BLaER1 treated with 17β-estradiol and CSF1 and Interleukin-3, amounts not matched to agents 10 nM and 100 nM (cell line): ENCODE measurements at regions not wholly inside any gene's neighbourhood (a gene's known extent, or its start where the extent isn't known, plus 50 kb on each side); places are given as distances from the start of the nearest gene placed in this dataset.

Experiments
- H3K27ac ChIP-seq, 11 experiments: shearing (Covaris generic); formaldehyde crosslinking; 2 replicates each; pipeline ENCODE4 v1.8.1; 2022
- H3K27me3 ChIP-seq, 11 experiments: shearing (Covaris generic); formaldehyde crosslinking; 2 replicates each; pipeline ENCODE4 v1.8.1; 2022
- H3K36me3 ChIP-seq, 11 experiments: shearing (Covaris generic); formaldehyde crosslinking; 2 replicates each; pipeline ENCODE4 v1.8.1; 2022
- H3K4me1 ChIP-seq, 10 experiments: shearing (Covaris generic); formaldehyde crosslinking; 2 replicates each; pipeline ENCODE4 v1.8.1; 2022
- H3K4me2 ChIP-seq, 11 experiments: shearing (Covaris generic); formaldehyde crosslinking; 2 replicates each; pipeline ENCODE4 v1.8.1; 2022
- H3K4me3 ChIP-seq, 10 experiments: shearing (Covaris generic); formaldehyde crosslinking; 2 replicates each; pipeline ENCODE4 v1.8.1; 2022
- H3K9ac ChIP-seq, 11 experiments: shearing (Covaris generic); formaldehyde crosslinking; 2 replicates each; pipeline ENCODE4 v1.8.1; 2022
- H3K9me3 ChIP-seq, 11 experiments: shearing (Covaris generic); formaldehyde crosslinking; replicated peaks in 1 of 11; 2 replicates each; pipeline ENCODE4 v1.8.1; 2022
- H4K20me1 ChIP-seq, 11 experiments: shearing (Covaris generic); formaldehyde crosslinking; 2 replicates each; pipeline ENCODE4 v1.8.1; 2022
- Cebpa-rat ChIP-seq, 11 experiments: shearing (Covaris generic); IDR thresholded peaks; 2 replicates each; pipeline ENCODE4 v1.8.1; 2022

GRCh38 chr5:57690724-57691123, 208.1 kb upstream of the ACTBL2 start:
- H3K4me2 ChIP-seq = no peak overlapping the region
- no peak overlapping the region for H3K27ac ChIP-seq
- H3K9me3 ChIP-seq = no peaks in the 10 kb centered on the region
- no peak for TF ChIP-seq Cebpa-rat (IDR thresholded peaks at IDR 0.05)
- H3K4me1 ChIP-seq = peaks cover 0 to 18% (median 3%) of the 10 kb centered on the region in 10 experiments; a peak in 9 of 20 replicates
- H3K36me3 ChIP-seq = no peaks in the 10 kb centered on the region
- H3K4me3 ChIP-seq = no peak overlapping the region
- H3K27me3 ChIP-seq = no peaks in the 10 kb centered on the region
- no peaks in the 10 kb centered on the region for H4K20me1 ChIP-seq
- no peak overlapping the region for H3K9ac ChIP-seq

- Histone ChIP-seq H4K20me1 (no peaks in the 10 kb centered on the region), H3K27me3 (no peaks in the 10 kb centered on the region), H3K27ac (no peak overlapping the region), H3K4me3 (no peak overlapping the region), H3K4me1 (peaks cover 0 to 11% (median 6%) of the 10 kb centered on the region in 10 experiments; a peak in 9 of 20 replicates), H3K36me3 (no peaks in the 10 kb centered on the region), H3K9me3 (0 out of 22 replicates have a peak, but pooled peaks cover 0 to 6% (median 0%) of the 10 kb centered on the region in 11 experiments), H3K9ac (no peak overlapping the region), H3K4me2 (no peak overlapping the region)
- no peak for TF ChIP-seq Cebpa-rat (IDR thresholded peaks at IDR 0.05)
Observed at GRCh38 chr5:57687596-57687995, 205.0 kb upstream of the ACTBL2 start.

DNA sequence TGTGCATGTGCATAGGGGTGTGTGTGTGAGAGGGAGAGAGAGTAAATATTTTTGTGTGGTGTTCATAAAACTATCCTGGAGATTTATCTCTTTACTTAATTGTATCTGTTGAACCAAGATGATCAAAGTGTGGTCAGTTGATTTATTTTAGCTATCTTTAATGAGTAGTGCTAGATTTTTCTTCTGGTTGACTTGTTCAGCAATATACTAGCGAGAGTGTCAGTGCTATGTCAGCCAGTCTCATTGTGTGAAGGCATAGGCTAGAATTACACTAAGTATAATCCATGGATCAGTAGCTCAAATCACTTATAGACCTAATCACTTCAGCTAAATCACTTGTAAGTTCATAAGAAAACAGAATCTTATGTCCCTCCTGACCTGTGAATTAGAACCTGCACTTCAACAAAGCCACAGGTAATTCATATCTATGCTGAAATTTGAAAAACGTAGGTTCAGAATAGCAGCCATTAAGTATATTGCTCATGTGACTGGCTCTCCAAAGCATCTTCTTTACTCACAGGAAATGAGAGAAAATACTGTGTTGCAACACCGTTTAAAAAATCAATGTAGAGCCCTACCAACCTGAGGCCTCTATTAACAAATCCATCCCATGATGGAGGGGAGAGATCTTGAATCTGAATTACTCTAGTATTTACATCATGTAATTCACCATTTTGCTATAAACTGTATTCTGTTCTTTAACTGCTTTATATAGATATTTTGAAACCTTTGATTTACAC, 203.1 kb upstream of the ACTBL2 start:
- Histone ChIP-seq H3K4me2 (no peak overlapping the region), H3K36me3 (no peaks in the 10 kb centered on the region), H3K27ac (no peak overlapping the region), H3K27me3 (no peaks in the 10 kb centered on the region), H4K20me1 (no peaks in the 10 kb centered on the region), H3K4me1 (peaks cover 0 to 8% (median 5%) of the 10 kb centered on the region in 10 experiments; a peak in 8 of 20 replicates), H3K9me3 (0 out of 22 replicates have a peak, but pooled peaks cover 0 to 6% (median 0%) of the 10 kb centered on the region in 11 experiments), H3K9ac (no peak overlapping the region), H3K4me3 (no peak overlapping the region)
- TF ChIP-seq Cebpa-rat (IDR thresholded peaks at IDR 0.05) = no peak

DNA sequence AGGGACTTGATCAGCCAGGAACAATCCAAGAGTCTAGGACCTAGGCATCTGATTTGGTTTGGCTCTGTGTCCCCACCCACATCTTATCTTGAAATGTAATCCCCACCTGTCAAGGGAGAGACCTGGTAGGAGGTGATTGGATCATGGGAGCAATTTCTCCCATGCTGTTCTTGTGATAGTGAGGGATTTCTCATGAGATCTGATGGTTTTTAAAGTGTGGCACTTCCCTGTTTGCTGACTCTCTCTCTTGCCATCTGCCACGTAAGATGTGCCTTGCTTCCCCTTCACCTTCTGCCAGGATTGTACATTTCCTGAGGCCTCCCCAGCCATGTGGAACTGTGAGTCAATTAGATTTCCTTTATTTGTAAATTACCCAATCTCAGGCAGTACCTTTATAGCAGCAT, 201.7 kb upstream of the ACTBL2 start:
- Histone ChIP-seq H3K4me2 (peak overlapping the region in 7 of 11 experiments; percentile 1 to 30 (median 11); a peak in 5 of 22 replicates), H3K4me3 (no peak overlapping the region), H3K9ac (no peak overlapping the region), H3K9me3 (0 out of 22 replicates have a peak, but pooled peaks cover 0 to 6% (median 0%) of the 10 kb centered on the region in 11 experiments), H3K27ac (no peak overlapping the region), H4K20me1 (no peaks in the 10 kb centered on the region), H3K36me3 (no peaks in the 10 kb centered on the region), H3K27me3 (no peaks in the 10 kb centered on the region), H3K4me1 (peaks cover 0 to 8% (median 5%) of the 10 kb centered on the region in 10 experiments; a peak in 8 of 20 replicates)
- no peak for TF ChIP-seq Cebpa-rat (IDR thresholded peaks at IDR 0.05)

GRCh38 chr5:57683036-57683630, 200.5 kb upstream of the ACTBL2 start:
- Histone ChIP-seq H4K20me1 (no peaks in the 10 kb centered on the region), H3K27me3 (no peaks in the 10 kb centered on the region)
- TF ChIP-seq Cebpa-rat (IDR thresholded peaks at IDR 0.05) = no peak

DNA sequence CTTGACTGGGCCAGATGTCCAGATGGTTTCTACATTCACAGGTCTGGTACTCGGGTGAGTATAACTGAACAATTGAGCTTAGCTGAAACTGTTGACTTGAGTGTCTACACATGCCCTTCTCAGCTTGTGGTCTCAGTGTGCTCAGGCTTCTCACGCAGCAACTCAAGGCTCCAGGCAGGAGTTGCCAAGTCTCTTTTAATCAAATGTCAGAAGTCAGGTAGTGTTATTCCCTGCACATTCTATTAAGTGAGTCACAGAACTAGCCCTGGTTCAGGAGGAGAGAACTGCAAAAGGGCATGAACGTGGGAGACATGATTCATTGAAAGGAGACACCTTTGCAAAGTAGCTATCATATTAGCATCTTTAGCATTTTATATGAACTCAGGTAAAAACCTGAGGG, 199.3 kb upstream of the ACTBL2 start:
- H3K9me3 ChIP-seq = 0 out of 22 replicates have a peak, but pooled peaks cover 0 to 6% (median 0%) of the 10 kb centered on the region in 11 experiments
- H3K4me2 ChIP-seq = no peak overlapping the region

More at GRCh38 chr5:57683036-57683630, 200.5 kb upstream of the ACTBL2 start:
- H3K36me3 ChIP-seq = no peaks in the 10 kb centered on the region
- H3K4me1 ChIP-seq = peaks cover 0 to 8% (median 5%) of the 10 kb centered on the region in 10 experiments; a peak in 8 of 20 replicates
- H3K4me2 ChIP-seq = no peak overlapping the region
- no peak overlapping the region for H3K27ac ChIP-seq
- H3K9me3 ChIP-seq = 0 out of 22 replicates have a peak, but pooled peaks cover 0 to 6% (median 0%) of the 10 kb centered on the region in 11 experiments
- no peak overlapping the region for H3K4me3 ChIP-seq
- H3K9ac ChIP-seq = no peak overlapping the region

GRCh38 chr5:57680686-57681085, 198.1 kb upstream of the ACTBL2 start:
- Histone ChIP-seq H3K4me2 (no peak overlapping the region), H3K36me3 (no peaks in the 10 kb centered on the region), H3K9ac (no peak overlapping the region), H3K27ac (no peak overlapping the region), H3K4me3 (no peak overlapping the region), H3K27me3 (no peaks in the 10 kb centered on the region), H3K9me3 (0 out of 22 replicates have a peak, but pooled peaks cover 0 to 6% (median 0%) of the 10 kb centered on the region in 11 experiments), H4K20me1 (no peaks in the 10 kb centered on the region), H3K4me1 (peaks cover 0 to 8% (median 5%) of the 10 kb centered on the region in 10 experiments; a peak in 8 of 20 replicates)
- TF ChIP-seq Cebpa-rat (IDR thresholded peaks at IDR 0.05) = no peak

More for the DNA sequence above, 199.3 kb upstream of the ACTBL2 start:
- H3K4me1 ChIP-seq = peaks cover 0 to 8% (median 5%) of the 10 kb centered on the region in 10 experiments; a peak in 8 of 20 replicates
- no peak overlapping the region for H3K9ac ChIP-seq
- H3K27ac ChIP-seq = no peak overlapping the region
- no peak for TF ChIP-seq Cebpa-rat (IDR thresholded peaks at IDR 0.05)
- no peaks in the 10 kb centered on the region for H3K36me3 ChIP-seq
- H3K27me3 ChIP-seq = no peaks in the 10 kb centered on the region
- no peak overlapping the region for H3K4me3 ChIP-seq
- no peaks in the 10 kb centered on the region for H4K20me1 ChIP-seq

DNA sequence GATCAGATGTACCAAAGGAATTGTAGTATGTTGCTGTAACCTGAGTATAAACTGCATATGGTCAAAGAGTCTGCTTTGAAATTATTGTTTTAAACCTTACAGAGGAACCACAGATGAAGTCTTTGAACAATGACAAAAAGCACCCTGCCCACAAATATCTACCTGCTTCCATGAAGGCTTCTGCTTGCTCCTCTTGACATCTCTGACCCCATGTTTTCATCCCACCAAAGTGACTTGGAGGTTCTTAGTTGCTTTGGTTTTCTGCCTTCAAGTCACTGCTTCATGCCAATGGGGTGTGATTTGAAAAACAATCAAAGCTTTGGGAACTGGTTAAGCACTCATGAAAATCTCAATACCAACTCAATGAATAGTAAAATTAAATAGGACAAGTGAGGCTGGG, 194.6 kb upstream of the ACTBL2 start:
- no peak overlapping the region for H3K4me2 ChIP-seq
- no peaks in the 10 kb centered on the region for H3K36me3 ChIP-seq
- H4K20me1 ChIP-seq = no peaks in the 10 kb centered on the region
- H3K9ac ChIP-seq = no peak overlapping the region
- no peak overlapping the region for H3K27ac ChIP-seq
- no peaks in the 10 kb centered on the region for H3K4me1 ChIP-seq
- H3K9me3 ChIP-seq = no peaks in the 10 kb centered on the region
- TF ChIP-seq Cebpa-rat (IDR thresholded peaks at IDR 0.05) = no peak
- no peak overlapping the region for H3K4me3 ChIP-seq
- no peaks in the 10 kb centered on the region for H3K27me3 ChIP-seq

GRCh38 chr5:57676222-57677098, 193.8 kb upstream of the ACTBL2 start:
- TF ChIP-seq Cebpa-rat (IDR thresholded peaks at IDR 0.05) = no peak
- H3K9ac ChIP-seq = no peak overlapping the region
- H3K4me2 ChIP-seq = no peak overlapping the region
- no peaks in the 10 kb centered on the region for H3K27me3 ChIP-seq
- H3K4me3 ChIP-seq = no peak overlapping the region
- no peaks in the 10 kb centered on the region for H3K36me3 ChIP-seq
- no peaks in the 10 kb centered on the region for H3K9me3 ChIP-seq
- no peaks in the 10 kb centered on the region for H3K4me1 ChIP-seq
- no peak overlapping the region for H3K27ac ChIP-seq
- H4K20me1 ChIP-seq = no peaks in the 10 kb centered on the region
